Type B pancreatic cell (in vitro differentiated cells): ENCODE measurements at regions not wholly inside any gene's neighbourhood (a gene's known extent, or its start where the extent isn't known, plus 50 kb on each side); places are given as distances from the start of the nearest gene placed in this dataset.

Experiments
- DNase-seq: peaks from one replicate; pipeline ENCODE4 v3.0.0; 2021; ENCODE audit warnings: mixed read lengths; ENCODE audit not compliant: unreplicated experiment; ENCODE audit errors: extremely low spot score
- H3K27ac Mint-ChIP-seq: 2 replicates; pipeline ENCODE4 v1.8.0; 2021; ENCODE audit warnings: mild to moderate bottlenecking, mixed read lengths
- H3K27me3 Mint-ChIP-seq: 2 replicates; pipeline ENCODE4 v1.8.0; 2021; ENCODE audit warnings: mixed read lengths
- H3K36me3 Mint-ChIP-seq: 2 replicates; pipeline ENCODE4 v1.8.0; 2021; ENCODE audit warnings: mixed read lengths
- H3K4me1 Mint-ChIP-seq: one replicate; pipeline ENCODE4 v1.8.0; 2021; ENCODE audit warnings: mixed read lengths; ENCODE audit not compliant: unreplicated experiment
- H3K4me3 Mint-ChIP-seq: 2 replicates; pipeline ENCODE4 v1.8.0; 2021; ENCODE audit warnings: mild to moderate bottlenecking, mixed read lengths
- H3K9me3 Mint-ChIP-seq: 2 replicates; pipeline ENCODE4 v1.8.0; 2021; ENCODE audit warnings: mixed read lengths
- CTCF ChIP-seq: fragments of 200-600 bp; sonication (generic); conservative IDR thresholded peaks from 2 replicates; pipeline ENCODE4 v1.5.0; 2021; ENCODE audit warnings: antibody characterized with exemption, mild to moderate bottlenecking

GRCh38 chr16:75983296-75983695 is 257.0 kb upstream of the CPHXL start:
- no peaks in the 10 kb centered on the region for H3K27me3 Mint-ChIP-seq
- H3K4me3 Mint-ChIP-seq = no peak overlapping the region
- no peaks in the 10 kb centered on the region for H3K36me3 Mint-ChIP-seq
- H3K27ac Mint-ChIP-seq = no peak overlapping the region
- H3K4me1 Mint-ChIP-seq = no peaks in the 10 kb centered on the region
- no peaks in the 10 kb centered on the region for H3K9me3 Mint-ChIP-seq
- TF ChIP-seq CTCF = no peak
- DNase-seq = no peak

- DNase-seq = no peak
- TF ChIP-seq CTCF = no peak
- Mint-ChIP-seq H3K9me3 (no peaks in the 10 kb centered on the region), H3K36me3 (no peaks in the 10 kb centered on the region), H3K27ac (no peak overlapping the region), H3K4me3 (no peak overlapping the region), H3K27me3 (no peaks in the 10 kb centered on the region), H3K4me1 (no peaks in the 10 kb centered on the region)
Observed at GRCh38 chr16:75983741-75984381, 257.6 kb upstream of the CPHXL start.

GRCh38 chr16:75987323-75987722 is 261.0 kb upstream of the CPHXL start:
- Mint-ChIP-seq H3K27ac (no peak overlapping the region), H3K4me3 (no peak overlapping the region), H3K4me1 (no peaks in the 10 kb centered on the region), H3K9me3 (no peaks in the 10 kb centered on the region), H3K27me3 (no peaks in the 10 kb centered on the region), H3K36me3 (no peaks in the 10 kb centered on the region)
- no peak for DNase-seq
- TF ChIP-seq CTCF = no peak

- Mint-ChIP-seq H3K27me3 (no peaks in the 10 kb centered on the region), H3K36me3 (no peaks in the 10 kb centered on the region), H3K9me3 (no peaks in the 10 kb centered on the region), H3K27ac (no peak overlapping the region), H3K4me3 (no peak overlapping the region), H3K4me1 (no peaks in the 10 kb centered on the region)
- DNase-seq = no peak
- no peak for TF ChIP-seq CTCF
Observed at GRCh38 chr16:75996491-75996890, 270.2 kb upstream of the CPHXL start.

- no peaks in the 10 kb centered on the region for H3K4me1 Mint-ChIP-seq
- no peaks in the 10 kb centered on the region for H3K36me3 Mint-ChIP-seq
- no peak for DNase-seq
- H3K27ac Mint-ChIP-seq = no peak overlapping the region
- H3K9me3 Mint-ChIP-seq = no peaks in the 10 kb centered on the region
- H3K4me3 Mint-ChIP-seq = no peak overlapping the region
- no peaks in the 10 kb centered on the region for H3K27me3 Mint-ChIP-seq
- no peak for TF ChIP-seq CTCF
Observed at GRCh38 chr16:75997606-75998005, 271.3 kb upstream of the CPHXL start.

GRCh38 chr16:76007645-76008044 is 269.6 kb upstream of the CNTNAP4 start:
- H3K4me1 Mint-ChIP-seq = no peaks in the 10 kb centered on the region
- no peaks in the 10 kb centered on the region for H3K36me3 Mint-ChIP-seq
- H3K27me3 Mint-ChIP-seq = no peaks in the 10 kb centered on the region
- H3K27ac Mint-ChIP-seq = no peak overlapping the region
- TF ChIP-seq CTCF = no peak
- no peaks in the 10 kb centered on the region for H3K9me3 Mint-ChIP-seq
- no peak overlapping the region for H3K4me3 Mint-ChIP-seq
- DNase-seq = no peak
